Kidney epithelial cell (primary cell): ENCODE measurements at regions not wholly inside any gene's neighbourhood (a gene's known extent, or its start where the extent isn't known, plus 50 kb on each side); places are given as distances from the start of the nearest gene placed in this dataset.

Experiments used
- DNase-seq: peaks from one replicate; pipeline ENCODE4 v3.0.0-alpha.2; 2010; ENCODE audit warnings: low read depth
- H3K27me3 ChIP-seq: 2 replicates; pipeline ENCODE4 v1.6.0; 2011; ENCODE audit warnings: low read length; ENCODE audit not compliant: control insufficient read depth, insufficient read depth
- H3K36me3 ChIP-seq: 2 replicates; pipeline ENCODE4 v1.5.1; 2011; ENCODE audit warnings: low read length; ENCODE audit not compliant: control insufficient read depth, insufficient read depth
- H3K4me3 ChIP-seq: 2 replicates; pipeline ENCODE4 v1.5.1; 2011; ENCODE audit warnings: low read depth, mild to moderate bottlenecking, control low read depth, low read length
- TF ChIP-seq, protein P1 (sequence below): IDR thresholded peaks from 2 replicates; pipeline ENCODE4 v1.5.1; 2011; ENCODE audit warnings: mild to moderate bottlenecking, moderate library complexity, low read length, control low read depth, inconsistent platforms; ENCODE audit not compliant: insufficient read depth, poor library complexity, severe bottlenecking

DNA sequence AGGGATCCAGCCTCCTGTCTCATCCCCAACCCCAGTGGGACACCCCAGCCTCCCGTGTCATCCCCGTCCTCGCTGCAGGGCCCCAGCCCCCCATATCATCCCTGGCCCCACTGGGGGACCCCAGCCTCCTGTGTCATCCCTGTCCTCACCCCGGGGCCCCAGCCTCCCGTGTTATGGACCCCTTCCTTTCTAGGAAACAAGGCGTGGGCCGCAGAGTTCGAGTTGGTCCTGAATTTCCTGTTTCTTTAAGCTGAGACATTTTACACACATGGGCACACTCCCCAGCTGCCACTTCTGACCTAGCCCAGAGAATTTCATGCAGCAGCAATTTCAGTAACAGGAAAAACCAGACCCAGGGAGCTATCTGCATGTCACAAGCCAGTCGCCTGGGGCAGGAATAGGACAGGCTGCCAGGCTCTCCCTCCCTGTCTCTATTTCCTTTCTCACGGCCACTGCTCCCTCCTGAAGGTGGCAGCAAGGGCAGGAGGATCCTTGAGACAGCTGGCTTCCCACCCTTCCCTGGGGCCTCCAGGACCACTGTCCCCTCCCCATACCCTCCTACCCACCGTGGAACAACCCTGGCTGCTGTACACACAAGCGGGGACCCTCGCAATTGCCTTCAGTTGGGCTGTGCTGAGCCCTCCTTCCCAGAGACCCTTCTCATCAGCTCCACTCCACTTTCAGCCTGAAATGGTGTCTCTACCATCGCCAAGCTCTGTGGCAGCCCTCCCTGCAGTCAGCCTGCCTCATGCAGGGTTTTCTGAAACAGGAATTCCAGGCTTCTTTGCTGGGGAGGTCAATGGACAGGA, 141.9 kb upstream of the ID2 start:
- no peak overlapping the region for H3K4me3 ChIP-seq
- DNase-seq = peak; percentile 23
- H3K36me3 ChIP-seq = no peaks in the 10 kb centered on the region
- H3K27me3 ChIP-seq = no peaks in the 10 kb centered on the region
- TF ChIP-seq, protein P1, sequence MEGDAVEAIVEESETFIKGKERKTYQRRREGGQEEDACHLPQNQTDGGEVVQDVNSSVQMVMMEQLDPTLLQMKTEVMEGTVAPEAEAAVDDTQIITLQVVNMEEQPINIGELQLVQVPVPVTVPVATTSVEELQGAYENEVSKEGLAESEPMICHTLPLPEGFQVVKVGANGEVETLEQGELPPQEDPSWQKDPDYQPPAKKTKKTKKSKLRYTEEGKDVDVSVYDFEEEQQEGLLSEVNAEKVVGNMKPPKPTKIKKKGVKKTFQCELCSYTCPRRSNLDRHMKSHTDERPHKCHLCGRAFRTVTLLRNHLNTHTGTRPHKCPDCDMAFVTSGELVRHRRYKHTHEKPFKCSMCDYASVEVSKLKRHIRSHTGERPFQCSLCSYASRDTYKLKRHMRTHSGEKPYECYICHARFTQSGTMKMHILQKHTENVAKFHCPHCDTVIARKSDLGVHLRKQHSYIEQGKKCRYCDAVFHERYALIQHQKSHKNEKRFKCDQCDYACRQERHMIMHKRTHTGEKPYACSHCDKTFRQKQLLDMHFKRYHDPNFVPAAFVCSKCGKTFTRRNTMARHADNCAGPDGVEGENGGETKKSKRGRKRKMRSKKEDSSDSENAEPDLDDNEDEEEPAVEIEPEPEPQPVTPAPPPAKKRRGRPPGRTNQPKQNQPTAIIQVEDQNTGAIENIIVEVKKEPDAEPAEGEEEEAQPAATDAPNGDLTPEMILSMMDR = no peak

DNA sequence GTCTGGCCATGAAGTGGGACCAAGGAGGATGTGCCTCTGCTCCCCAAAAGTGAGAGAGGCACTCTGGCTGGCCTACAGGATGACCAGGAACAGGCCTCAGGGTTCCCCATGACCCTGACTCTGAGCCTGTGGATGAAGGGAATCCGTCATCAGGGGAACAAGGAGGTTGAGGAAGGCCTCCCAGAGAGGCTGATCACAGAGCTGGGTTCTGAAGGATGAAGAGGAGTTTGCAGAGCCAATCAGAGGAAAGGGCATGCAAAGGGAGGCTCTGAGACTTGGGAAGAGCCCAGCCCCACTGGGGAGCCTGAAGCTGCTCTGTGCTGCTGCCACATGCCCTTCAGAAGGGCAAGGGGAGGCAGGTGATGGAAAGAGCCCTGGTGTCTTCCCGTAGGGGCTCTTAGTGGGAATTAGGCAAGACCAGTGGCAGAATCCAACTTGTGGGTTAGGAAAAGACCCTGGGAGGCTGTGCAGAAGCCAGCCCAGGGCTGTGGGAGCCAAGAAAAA, 141.3 kb upstream of the ID2 start:
- Histone ChIP-seq H3K4me3 (no peak overlapping the region), H3K36me3 (no peaks in the 10 kb centered on the region), H3K27me3 (no peaks in the 10 kb centered on the region)
- TF ChIP-seq, protein P1 = no peak
- DNase-seq = no peak

DNA sequence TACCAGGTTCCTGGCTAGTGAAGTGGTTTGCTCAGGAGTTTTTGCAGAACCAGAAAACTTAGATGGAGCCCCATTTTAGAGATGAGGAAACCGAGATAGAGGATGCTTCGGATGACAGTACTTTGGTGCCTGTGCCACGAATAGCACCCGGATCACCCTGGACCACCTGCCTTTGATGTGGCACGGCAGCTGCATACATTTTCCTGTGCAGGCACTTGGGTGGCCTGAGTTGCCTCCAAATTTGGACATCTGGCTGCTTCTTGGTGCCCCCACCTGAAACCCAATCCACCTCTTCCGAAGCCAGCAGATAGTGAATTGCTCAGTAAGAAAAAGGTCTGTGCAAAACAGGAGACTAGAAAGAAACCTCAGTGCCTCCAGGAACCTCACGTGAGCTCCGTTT, 140.6 kb upstream of the ID2 start:
- no peak for DNase-seq
- TF ChIP-seq, protein P1 = no peak
- Histone ChIP-seq H3K4me3 (no peak overlapping the region), H3K36me3 (no peaks in the 10 kb centered on the region), H3K27me3 (no peaks in the 10 kb centered on the region)

DNA sequence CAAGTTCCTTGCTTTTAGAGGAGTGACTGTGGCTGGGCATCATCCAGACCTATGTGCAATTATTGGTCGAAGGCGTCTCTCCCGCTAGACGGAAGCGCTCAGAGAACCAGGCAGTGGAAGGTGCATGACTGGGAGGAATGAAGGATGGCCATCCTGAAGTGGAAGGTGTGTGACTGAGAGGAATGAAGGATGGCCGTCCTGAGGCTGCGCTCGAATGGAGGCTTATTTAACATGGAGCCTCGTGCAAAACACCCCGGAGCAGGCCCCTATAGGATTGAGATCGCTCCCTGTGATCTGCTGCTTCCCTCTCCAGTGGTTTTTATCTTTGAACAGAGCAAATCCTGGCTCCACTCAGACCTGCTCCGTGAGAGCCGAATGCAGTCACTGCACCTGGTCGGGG, 140.2 kb upstream of the ID2 start:
- Histone ChIP-seq H3K36me3 (no peaks in the 10 kb centered on the region), H3K27me3 (no peaks in the 10 kb centered on the region), H3K4me3 (no peak overlapping the region)
- no peak for DNase-seq
- TF ChIP-seq, protein P1 = no peak

DNA sequence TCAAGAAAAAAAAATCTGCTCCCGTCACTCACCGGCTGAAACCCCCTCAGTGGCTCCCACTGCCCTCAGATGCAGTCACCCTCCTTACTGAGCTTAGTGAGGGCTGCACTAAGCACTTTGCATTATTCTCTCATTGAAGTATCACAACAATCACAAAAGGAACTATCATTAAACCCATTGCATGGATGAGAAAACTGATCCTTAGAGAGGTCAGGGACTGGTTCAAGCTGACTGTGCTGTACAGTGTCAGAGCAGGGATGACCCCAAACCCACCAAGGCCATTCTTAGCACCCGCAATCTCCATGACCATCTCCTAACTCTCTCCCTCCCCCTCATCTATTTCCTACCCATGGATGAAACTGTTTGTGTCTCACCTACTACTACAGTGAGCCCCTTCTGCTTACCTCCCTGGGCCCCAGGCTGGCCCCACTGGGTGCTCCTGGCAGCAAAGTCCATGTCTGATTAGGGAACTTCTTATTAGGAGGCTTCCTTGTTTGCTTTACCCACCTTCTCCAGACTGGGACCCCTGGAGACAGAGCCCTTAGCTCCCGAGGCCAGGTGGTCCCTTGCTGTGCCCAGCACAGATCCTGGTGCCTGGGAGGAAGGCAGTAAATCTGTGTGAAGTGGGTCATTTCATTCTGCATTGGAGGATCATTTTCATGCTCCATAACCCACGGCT, 139.3 kb upstream of the ID2 start:
- H3K4me3 ChIP-seq = no peak overlapping the region
- TF ChIP-seq, protein P1 = no peak
- no peak for DNase-seq
- no peaks in the 10 kb centered on the region for H3K36me3 ChIP-seq
- no peaks in the 10 kb centered on the region for H3K27me3 ChIP-seq
